SK-N-SH treated with all-trans-retinoic acid at 6 μM for 48 hours (cell line): ENCODE measurements at regions not wholly inside any gene's neighbourhood (a gene's known extent, or its start where the extent isn't known, plus 50 kb on each side); places are given as distances from the start of the nearest gene placed in this dataset.

Source experiments
- ATAC-seq: fragments of 200-7000 bp; cut with Tn5 transposase; 3 replicates; pipeline ENCODE4 v1.9.1; 2020; ENCODE audit warnings: mild to moderate bottlenecking, moderate library complexity
- ARNTL ChIP-seq: fragments of 450-650 bp; formaldehyde crosslinking; IDR thresholded peaks from 2 replicates; pipeline ENCODE4 v1.5.0; 2020; ENCODE audit warnings: low read depth, mild to moderate bottlenecking, moderate library complexity, borderline replicate concordance
- BACH2 ChIP-seq: fragments of 250-450 bp; sonication (Bioruptor Pico); IDR thresholded peaks from 2 replicates; pipeline ENCODE4 v1.9.0; 2021; ENCODE audit warnings: mild to moderate bottlenecking, borderline replicate concordance
- CSDC2 ChIP-seq: fragments of 250-450 bp; sonication (Bioruptor Pico); IDR thresholded peaks from 2 replicates; pipeline ENCODE4 v1.5.0; 2020; ENCODE audit warnings: mild to moderate bottlenecking, moderate library complexity
- ESRRG ChIP-seq: fragments of 250-450 bp; sonication (Bioruptor Pico); IDR thresholded peaks from 2 replicates; pipeline ENCODE4 v1.6.1; 2021; ENCODE audit warnings: mild to moderate bottlenecking
- GLIS3 ChIP-seq: fragments of 250-450 bp; sonication (Bioruptor Pico); IDR thresholded peaks from 2 replicates; pipeline ENCODE4 v1.5.0; 2020; ENCODE audit warnings: mild to moderate bottlenecking, moderate library complexity
- ISL1 ChIP-seq: fragments of 250-450 bp; sonication (Bioruptor Pico); IDR thresholded peaks from 2 replicates; pipeline ENCODE4 v2.1.2; 2022; ENCODE audit warnings: mild to moderate bottlenecking, moderate library complexity
- OSR1 ChIP-seq: fragments of 250-450 bp; sonication (Bioruptor Pico); IDR thresholded peaks from 2 replicates; pipeline ENCODE4 v1.8.0; 2022; ENCODE audit warnings: moderate library complexity, mild to moderate bottlenecking, inconsistent platforms
- PPARA ChIP-seq: fragments of 250-450 bp; sonication (Bioruptor Pico); IDR thresholded peaks from 2 replicates; pipeline ENCODE4 v1.5.0; 2020; ENCODE audit warnings: mild to moderate bottlenecking, borderline replicate concordance
- RARB ChIP-seq: fragments of 250-450 bp; sonication (Bioruptor Pico); IDR thresholded peaks from 2 replicates; pipeline ENCODE4 v1.8.0; 2021; ENCODE audit warnings: mild to moderate bottlenecking, moderate library complexity
- SNAI2 ChIP-seq: fragments of 250-450 bp; sonication (Bioruptor Pico); IDR thresholded peaks from 2 replicates; pipeline ENCODE4 v1.5.0; 2020; ENCODE audit warnings: mild to moderate bottlenecking, moderate library complexity
- TCF4 ChIP-seq: fragments of 250-450 bp; sonication (Bioruptor Pico); IDR thresholded peaks from 2 replicates; pipeline ENCODE4 v1.8.0; 2021; ENCODE audit warnings: mild to moderate bottlenecking, moderate library complexity, borderline replicate concordance
- TOX ChIP-seq: fragments of 250-450 bp; sonication (Bioruptor Pico); IDR thresholded peaks from 2 replicates; pipeline ENCODE4 v1.8.0; 2021; ENCODE audit warnings: mild to moderate bottlenecking, moderate library complexity, borderline replicate concordance
- ZC3H10 ChIP-seq: fragments of 250-450 bp; sonication (Bioruptor Pico); IDR thresholded peaks from 2 replicates; pipeline ENCODE4 v1.5.1; 2021; ENCODE audit warnings: mild to moderate bottlenecking, moderate library complexity
- ZFP3 ChIP-seq: fragments of 250-450 bp; sonication (Bioruptor Pico); IDR thresholded peaks from 2 replicates; pipeline ENCODE4 v1.5.0; 2020; ENCODE audit warnings: mild to moderate bottlenecking, moderate library complexity
- ZNF565 ChIP-seq: fragments of 450-650 bp; formaldehyde crosslinking; conservative IDR thresholded peaks from 2 replicates; pipeline ENCODE4 v1.5.0; 2020; ENCODE audit warnings: low read depth, mild to moderate bottlenecking, moderate library complexity
- ZNF70 ChIP-seq: fragments of 450-650 bp; formaldehyde crosslinking; IDR thresholded peaks from 2 replicates; pipeline ENCODE4 v1.5.0; 2020; ENCODE audit warnings: mild to moderate bottlenecking, moderate library complexity
- ZNF8 ChIP-seq: fragments of 450-650 bp; formaldehyde crosslinking; IDR thresholded peaks from 2 replicates; pipeline ENCODE4 v1.5.0; 2020; ENCODE audit warnings: mild to moderate bottlenecking, moderate library complexity
- TF ChIP-seq, protein P1 (sequence below): fragments of 250-450 bp; sonication (Bioruptor Pico); IDR thresholded peaks from 2 replicates; pipeline ENCODE4 v1.5.0; 2020; ENCODE audit warnings: mild to moderate bottlenecking, moderate library complexity
- TF ChIP-seq, protein P2 (sequence below): fragments of 250-450 bp; sonication (Bioruptor Pico); IDR thresholded peaks from 2 replicates; pipeline ENCODE4 v1.8.0; 2021; ENCODE audit warnings: low read depth, mild to moderate bottlenecking, moderate library complexity, borderline replicate concordance
- TF ChIP-seq, protein P3 (sequence below): fragments of 250-450 bp; sonication (Bioruptor Pico); IDR thresholded peaks from 2 replicates; pipeline ENCODE4 v1.5.1; 2020; ENCODE audit warnings: low read depth, mild to moderate bottlenecking, moderate library complexity
- TF ChIP-seq, protein P4 (sequence below): fragments of 250-450 bp; sonication (Bioruptor Pico); IDR thresholded peaks from 2 replicates; pipeline ENCODE4 v1.5.1; 2021; ENCODE audit warnings: mild to moderate bottlenecking, moderate library complexity
- TF ChIP-seq, protein P5 (sequence below): fragments of 250-450 bp; sonication (Bioruptor Pico); IDR thresholded peaks from 2 replicates; pipeline ENCODE4 v1.8.0; 2020; ENCODE audit warnings: mild to moderate bottlenecking, moderate library complexity, borderline replicate concordance

DNA sequence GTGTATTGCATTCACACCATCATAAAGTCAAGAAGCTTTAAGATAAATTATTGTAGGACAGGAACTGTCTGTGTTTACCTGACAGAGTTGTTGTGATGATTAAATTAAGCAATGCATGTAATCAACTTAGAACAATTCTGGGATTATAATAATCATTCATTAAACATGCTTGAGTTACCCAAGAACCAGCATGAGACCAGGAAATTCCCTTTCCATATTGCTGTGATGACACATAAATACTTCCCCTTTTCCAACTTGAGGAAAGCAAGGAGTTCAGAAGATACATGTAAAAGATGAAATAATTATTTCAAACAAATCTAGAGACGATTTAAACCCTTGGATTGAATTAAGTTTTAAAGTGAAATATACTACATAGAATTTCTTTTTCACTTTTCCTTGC is 404.4 kb downstream of the GJA1 start:
- TF ChIP-seq SNAI2, result no peak
- TF ChIP-seq CSDC2 (CRISPR knock-in tag), result no peak
- no peak for TF ChIP-seq ZFP3
- no peak for TF ChIP-seq TOX (CRISPR knock-in tag)
- TF ChIP-seq, protein P1, sequence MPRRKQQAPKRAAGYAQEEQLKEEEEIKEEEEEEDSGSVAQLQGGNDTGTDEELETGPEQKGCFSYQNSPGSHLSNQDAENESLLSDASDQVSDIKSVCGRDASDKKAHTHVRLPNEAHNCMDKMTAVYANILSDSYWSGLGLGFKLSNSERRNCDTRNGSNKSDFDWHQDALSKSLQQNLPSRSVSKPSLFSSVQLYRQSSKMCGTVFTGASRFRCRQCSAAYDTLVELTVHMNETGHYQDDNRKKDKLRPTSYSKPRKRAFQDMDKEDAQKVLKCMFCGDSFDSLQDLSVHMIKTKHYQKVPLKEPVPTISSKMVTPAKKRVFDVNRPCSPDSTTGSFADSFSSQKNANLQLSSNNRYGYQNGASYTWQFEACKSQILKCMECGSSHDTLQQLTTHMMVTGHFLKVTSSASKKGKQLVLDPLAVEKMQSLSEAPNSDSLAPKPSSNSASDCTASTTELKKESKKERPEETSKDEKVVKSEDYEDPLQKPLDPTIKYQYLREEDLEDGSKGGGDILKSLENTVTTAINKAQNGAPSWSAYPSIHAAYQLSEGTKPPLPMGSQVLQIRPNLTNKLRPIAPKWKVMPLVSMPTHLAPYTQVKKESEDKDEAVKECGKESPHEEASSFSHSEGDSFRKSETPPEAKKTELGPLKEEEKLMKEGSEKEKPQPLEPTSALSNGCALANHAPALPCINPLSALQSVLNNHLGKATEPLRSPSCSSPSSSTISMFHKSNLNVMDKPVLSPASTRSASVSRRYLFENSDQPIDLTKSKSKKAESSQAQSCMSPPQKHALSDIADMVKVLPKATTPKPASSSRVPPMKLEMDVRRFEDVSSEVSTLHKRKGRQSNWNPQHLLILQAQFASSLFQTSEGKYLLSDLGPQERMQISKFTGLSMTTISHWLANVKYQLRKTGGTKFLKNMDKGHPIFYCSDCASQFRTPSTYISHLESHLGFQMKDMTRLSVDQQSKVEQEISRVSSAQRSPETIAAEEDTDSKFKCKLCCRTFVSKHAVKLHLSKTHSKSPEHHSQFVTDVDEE (CRISPR knock-in tag), result no peak
- TF ChIP-seq ARNTL, result no peak
- TF ChIP-seq ZNF8, result no peak
- TF ChIP-seq, protein P2, sequence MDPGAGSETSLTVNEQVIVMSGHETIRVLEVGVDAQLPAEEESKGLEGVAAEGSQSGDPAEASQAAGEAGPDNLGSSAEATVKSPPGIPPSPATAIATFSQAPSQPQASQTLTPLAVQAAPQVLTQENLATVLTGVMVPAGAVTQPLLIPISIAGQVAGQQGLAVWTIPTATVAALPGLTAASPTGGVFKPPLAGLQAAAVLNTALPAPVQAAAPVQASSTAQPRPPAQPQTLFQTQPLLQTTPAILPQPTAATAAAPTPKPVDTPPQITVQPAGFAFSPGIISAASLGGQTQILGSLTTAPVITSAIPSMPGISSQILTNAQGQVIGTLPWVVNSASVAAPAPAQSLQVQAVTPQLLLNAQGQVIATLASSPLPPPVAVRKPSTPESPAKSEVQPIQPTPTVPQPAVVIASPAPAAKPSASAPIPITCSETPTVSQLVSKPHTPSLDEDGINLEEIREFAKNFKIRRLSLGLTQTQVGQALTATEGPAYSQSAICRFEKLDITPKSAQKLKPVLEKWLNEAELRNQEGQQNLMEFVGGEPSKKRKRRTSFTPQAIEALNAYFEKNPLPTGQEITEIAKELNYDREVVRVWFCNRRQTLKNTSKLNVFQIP, result no peak
- no peak for ATAC-seq

DNA sequence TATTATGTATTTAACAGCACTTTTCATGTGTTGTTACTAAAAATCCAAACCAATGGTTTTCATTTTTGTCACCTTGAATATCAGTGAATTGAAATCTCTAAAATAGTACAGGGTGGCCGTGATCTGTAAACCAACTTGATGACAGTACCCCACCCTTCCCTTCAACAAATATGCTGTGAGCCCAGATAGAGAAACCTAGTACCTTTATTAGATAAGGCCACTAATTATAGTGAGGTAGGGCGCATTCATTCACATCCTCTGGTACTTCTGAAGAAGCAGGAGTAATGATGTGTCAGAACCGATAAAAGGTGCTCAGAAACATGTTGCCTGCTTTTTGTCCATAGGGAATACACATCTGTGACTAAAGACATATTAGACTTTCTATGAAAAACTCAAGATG is 409.5 kb downstream of the GJA1 start:
- ATAC-seq, result no peak

More for the DNA sequence above, 409.5 kb downstream of the GJA1 start:
- TF ChIP-seq, protein P3, sequence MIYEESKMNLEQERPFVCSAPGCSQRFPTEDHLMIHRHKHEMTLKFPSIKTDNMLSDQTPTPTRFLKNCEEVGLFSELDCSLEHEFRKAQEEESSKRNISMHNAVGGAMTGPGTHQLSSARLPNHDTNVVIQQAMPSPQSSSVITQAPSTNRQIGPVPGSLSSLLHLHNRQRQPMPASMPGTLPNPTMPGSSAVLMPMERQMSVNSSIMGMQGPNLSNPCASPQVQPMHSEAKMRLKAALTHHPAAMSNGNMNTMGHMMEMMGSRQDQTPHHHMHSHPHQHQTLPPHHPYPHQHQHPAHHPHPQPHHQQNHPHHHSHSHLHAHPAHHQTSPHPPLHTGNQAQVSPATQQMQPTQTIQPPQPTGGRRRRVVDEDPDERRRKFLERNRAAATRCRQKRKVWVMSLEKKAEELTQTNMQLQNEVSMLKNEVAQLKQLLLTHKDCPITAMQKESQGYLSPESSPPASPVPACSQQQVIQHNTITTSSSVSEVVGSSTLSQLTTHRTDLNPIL (CRISPR knock-in tag), result no peak
- TF ChIP-seq, protein P2, result no peak
- TF ChIP-seq ISL1 (no peak), GLIS3 (CRISPR knock-in tag) (no peak), ZC3H10 (CRISPR knock-in tag) (no peak), ZNF70 (no peak), PPARA (CRISPR knock-in tag) (no peak), TCF4 (no peak), ARNTL (no peak), RARB (no peak), ESRRG (CRISPR knock-in tag) (no peak), CSDC2 (CRISPR knock-in tag) (no peak), TOX (CRISPR knock-in tag) (no peak), BACH2 (CRISPR knock-in tag) (no peak), OSR1 (CRISPR knock-in tag) (no peak), ZFP3 (no peak), ZNF565 (CRISPR knock-in tag) (no peak)
- TF ChIP-seq, protein P1 (CRISPR knock-in tag), result no peak
- TF ChIP-seq, protein P4, sequence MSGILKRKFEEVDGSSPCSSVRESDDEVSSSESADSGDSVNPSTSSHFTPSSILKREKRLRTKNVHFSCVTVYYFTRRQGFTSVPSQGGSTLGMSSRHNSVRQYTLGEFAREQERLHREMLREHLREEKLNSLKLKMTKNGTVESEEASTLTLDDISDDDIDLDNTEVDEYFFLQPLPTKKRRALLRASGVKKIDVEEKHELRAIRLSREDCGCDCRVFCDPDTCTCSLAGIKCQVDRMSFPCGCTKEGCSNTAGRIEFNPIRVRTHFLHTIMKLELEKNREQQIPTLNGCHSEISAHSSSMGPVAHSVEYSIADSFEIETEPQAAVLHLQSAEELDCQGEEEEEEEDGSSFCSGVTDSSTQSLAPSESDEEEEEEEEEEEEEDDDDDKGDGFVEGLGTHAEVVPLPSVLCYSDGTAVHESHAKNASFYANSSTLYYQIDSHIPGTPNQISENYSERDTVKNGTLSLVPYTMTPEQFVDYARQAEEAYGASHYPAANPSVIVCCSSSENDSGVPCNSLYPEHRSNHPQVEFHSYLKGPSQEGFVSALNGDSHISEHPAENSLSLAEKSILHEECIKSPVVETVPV (CRISPR knock-in tag), result no peak
- TF ChIP-seq, protein P5, sequence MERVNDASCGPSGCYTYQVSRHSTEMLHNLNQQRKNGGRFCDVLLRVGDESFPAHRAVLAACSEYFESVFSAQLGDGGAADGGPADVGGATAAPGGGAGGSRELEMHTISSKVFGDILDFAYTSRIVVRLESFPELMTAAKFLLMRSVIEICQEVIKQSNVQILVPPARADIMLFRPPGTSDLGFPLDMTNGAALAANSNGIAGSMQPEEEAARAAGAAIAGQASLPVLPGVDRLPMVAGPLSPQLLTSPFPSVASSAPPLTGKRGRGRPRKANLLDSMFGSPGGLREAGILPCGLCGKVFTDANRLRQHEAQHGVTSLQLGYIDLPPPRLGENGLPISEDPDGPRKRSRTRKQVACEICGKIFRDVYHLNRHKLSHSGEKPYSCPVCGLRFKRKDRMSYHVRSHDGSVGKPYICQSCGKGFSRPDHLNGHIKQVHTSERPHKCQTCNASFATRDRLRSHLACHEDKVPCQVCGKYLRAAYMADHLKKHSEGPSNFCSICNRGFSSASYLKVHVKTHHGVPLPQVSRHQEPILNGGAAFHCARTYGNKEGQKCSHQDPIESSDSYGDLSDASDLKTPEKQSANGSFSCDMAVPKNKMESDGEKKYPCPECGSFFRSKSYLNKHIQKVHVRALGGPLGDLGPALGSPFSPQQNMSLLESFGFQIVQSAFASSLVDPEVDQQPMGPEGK (CRISPR knock-in tag), result no peak
